Esophagus squamous epithelium (tissue), 5 donors: ENCODE measurements at regions not wholly inside any gene's neighbourhood (a gene's known extent, or its start where the extent isn't known, plus 50 kb on each side); places are given as distances from the start of the nearest gene placed in this dataset.

ENCODE experiments used
- DNase-seq: peaks from one replicate; lab custom pipeline; 2025; lab: John Stamatoyannopoulos, UW
- H3K27ac ChIP-seq, 4 donors: fragments of 200-600 bp; sonication (generic); one replicate each; pipeline ENCODE4 v1.5.1; 2016 to 2019; ENCODE audit warnings: mild to moderate bottlenecking in 1 of 4
- H3K27me3 ChIP-seq, 4 donors: fragments of 200-600 bp; sonication (generic); 1 replicate in 3 of 4; 2 replicates in 1 of 4; pipeline versions ENCODE4 v1.5.1 to v1.6.0; 2017 to 2021; ENCODE audit warnings: antibody characterized with exemption in 1 of 4
- H3K36me3 ChIP-seq, 3 donors: fragments of 200-600 bp; sonication (generic); one replicate each; pipeline ENCODE4 v1.5.1; 2016 to 2019
- H3K4me1 ChIP-seq, 3 donors: fragments of 200-600 bp; sonication (generic); one replicate each; pipeline ENCODE4 v1.5.1; 2017 to 2019
- H3K4me3 ChIP-seq, 4 donors: fragments of 200-600 bp; sonication (generic); 1 replicate in 3 of 4; 2 replicates in 1 of 4; pipeline ENCODE4 v1.5.1; 2016 to 2019; ENCODE audit warnings: mild to moderate bottlenecking in 2 of 4, moderate library complexity in 1 of 4
- H3K9me3 ChIP-seq, 3 donors: fragments of 200-600 bp; sonication (generic); one replicate each; pipeline ENCODE4 v1.5.1; 2016 to 2019
- POLR2A ChIP-seq, 4 donors: fragments of 450-650 bp; IDR thresholded peaks; one replicate each; pipeline ENCODE4 v1.6.1; 2017; ENCODE audit warnings: antibody characterized with exemption in 4 of 4, mild to moderate bottlenecking in 4 of 4, moderate library complexity in 3 of 4
- WGBS, 2 donors: methylation state at CpG; one replicate each; pipeline ENCODE4 v1.1.5; 2018; 5-methylcytosine and 5-hydroxymethylcytosine counted together
- intact Hi-C: fragments of 100-400 bp; cut with DNase I; formaldehyde crosslinking; loops from one replicate; pipeline ENCODE4 v1.15.0; 2022
- TF ChIP-seq, protein P1 (sequence below), 6 experiments: fragments of 450-650 bp in 4 of 6; fragments of 200-600 bp in 2 of 6; sonication (generic) in 2 of 6; IDR thresholded peaks; one replicate each; pipeline ENCODE4 v1.5.1; 2016 to 2019; ENCODE audit warnings: antibody characterized with exemption in 6 of 6, mild to moderate bottlenecking in 4 of 6, moderate library complexity in 4 of 6
- donor health status: DM: yes; HTN: yes; CAD: no.

- WGBS, 2 donors, result 75 to 83% methylated on average over 1 of the region's 1 CpG
- H3K4me3 ChIP-seq, result no peak overlapping the region
- no peaks in the 10 kb centered on the region for H3K36me3 ChIP-seq
- H3K27me3 ChIP-seq, result no peaks in the 10 kb centered on the region
- H3K9me3 ChIP-seq, result no peaks in the 10 kb centered on the region
- H3K4me1 ChIP-seq, result peaks cover 0 to 5% (median 0%) of the 10 kb centered on the region in 3 donors
- intact Hi-C loops, result no loop called here
- TF ChIP-seq, protein P1, sequence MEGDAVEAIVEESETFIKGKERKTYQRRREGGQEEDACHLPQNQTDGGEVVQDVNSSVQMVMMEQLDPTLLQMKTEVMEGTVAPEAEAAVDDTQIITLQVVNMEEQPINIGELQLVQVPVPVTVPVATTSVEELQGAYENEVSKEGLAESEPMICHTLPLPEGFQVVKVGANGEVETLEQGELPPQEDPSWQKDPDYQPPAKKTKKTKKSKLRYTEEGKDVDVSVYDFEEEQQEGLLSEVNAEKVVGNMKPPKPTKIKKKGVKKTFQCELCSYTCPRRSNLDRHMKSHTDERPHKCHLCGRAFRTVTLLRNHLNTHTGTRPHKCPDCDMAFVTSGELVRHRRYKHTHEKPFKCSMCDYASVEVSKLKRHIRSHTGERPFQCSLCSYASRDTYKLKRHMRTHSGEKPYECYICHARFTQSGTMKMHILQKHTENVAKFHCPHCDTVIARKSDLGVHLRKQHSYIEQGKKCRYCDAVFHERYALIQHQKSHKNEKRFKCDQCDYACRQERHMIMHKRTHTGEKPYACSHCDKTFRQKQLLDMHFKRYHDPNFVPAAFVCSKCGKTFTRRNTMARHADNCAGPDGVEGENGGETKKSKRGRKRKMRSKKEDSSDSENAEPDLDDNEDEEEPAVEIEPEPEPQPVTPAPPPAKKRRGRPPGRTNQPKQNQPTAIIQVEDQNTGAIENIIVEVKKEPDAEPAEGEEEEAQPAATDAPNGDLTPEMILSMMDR (IDR thresholded peaks at IDR 0.05), result no peak
- TF ChIP-seq POLR2A (IDR thresholded peaks at IDR 0.05), result no peak
- no peak for DNase-seq
- H3K27ac ChIP-seq, result no peak overlapping the region
These were observed 1065.4 kb downstream of the TAF11L14 start for GRCh38 chr5:18699681-18700080.

DNA sequence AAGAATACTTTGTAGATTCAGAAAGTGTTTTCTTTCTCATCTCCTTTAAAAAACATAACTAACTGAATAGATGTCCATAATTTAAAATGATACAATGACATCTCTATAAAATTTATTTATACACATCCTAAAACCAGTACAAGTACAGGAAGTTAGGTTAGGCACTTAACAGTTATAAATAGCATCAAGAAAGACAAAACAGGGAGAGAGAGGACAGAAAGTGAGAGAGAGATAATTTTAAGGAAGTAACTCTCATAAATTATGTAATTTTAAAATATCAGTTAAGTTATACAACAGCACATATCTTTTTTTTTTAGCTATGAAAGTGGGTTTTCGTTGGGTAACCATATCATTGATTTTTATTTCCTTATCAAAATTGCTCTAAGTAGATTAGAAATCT, 1068.6 kb downstream of the TAF11L14 start:
- no peak for DNase-seq
- peaks cover 0 to 5% (median 0%) of the 10 kb centered on the region in 3 donors for H3K4me1 ChIP-seq

DNA sequence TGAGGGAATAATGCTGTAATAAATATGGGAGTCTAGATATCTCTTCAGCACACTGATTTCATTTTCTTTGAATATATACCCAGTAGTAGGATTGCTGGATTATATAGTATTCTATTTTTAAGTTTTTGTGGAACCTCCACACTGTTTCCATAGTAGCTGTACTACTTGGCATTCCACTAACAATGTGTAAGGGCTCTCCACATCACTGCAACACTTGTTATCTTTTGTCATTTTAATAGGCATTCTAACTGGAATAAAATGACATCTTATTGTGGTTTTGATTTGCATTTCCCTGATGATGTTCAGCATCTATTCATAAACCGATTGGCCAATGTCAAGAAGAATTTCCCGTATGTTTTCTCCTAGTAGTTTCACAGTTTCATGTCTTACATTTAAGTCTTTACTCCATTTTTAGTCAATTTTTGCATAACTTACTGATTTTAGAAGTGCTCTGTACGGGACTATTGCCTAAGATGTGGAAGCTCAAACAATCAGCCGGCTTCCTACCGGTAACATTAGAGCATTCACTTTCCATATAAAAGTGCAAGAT, 1078.8 kb downstream of the TAF11L14 start:
- no peak for TF ChIP-seq POLR2A (IDR thresholded peaks at IDR 0.05)
- TF ChIP-seq, protein P1 (IDR thresholded peaks at IDR 0.05), result no peak
- no peak overlapping the region for H3K4me3 ChIP-seq
- no peaks in the 10 kb centered on the region for H3K27me3 ChIP-seq
- no peaks in the 10 kb centered on the region for H3K36me3 ChIP-seq
- intact Hi-C loops, result no loop called here
- no peak for DNase-seq
- H3K27ac ChIP-seq, result no peak overlapping the region
- H3K4me1 ChIP-seq, result no peaks in the 10 kb centered on the region
- WGBS, 2 donors, result 63 to 78% methylated on average over 5 of the region's 5 CpGs
- H3K9me3 ChIP-seq, result no peaks in the 10 kb centered on the region

More for the DNA sequence above, 1068.6 kb downstream of the TAF11L14 start:
- no peaks in the 10 kb centered on the region for H3K27me3 ChIP-seq
- no peak overlapping the region for H3K27ac ChIP-seq
- no peak overlapping the region for H3K4me3 ChIP-seq
- WGBS, 2 donors, result 36 to 44% methylated on average over 1 of the region's 1 CpG
- H3K36me3 ChIP-seq, result no peaks in the 10 kb centered on the region
- TF ChIP-seq, protein P1 (IDR thresholded peaks at IDR 0.05), result no peak
- TF ChIP-seq POLR2A (IDR thresholded peaks at IDR 0.05), result no peak
- no peaks in the 10 kb centered on the region for H3K9me3 ChIP-seq
- intact Hi-C loops, result no loop called here

- H3K9me3 ChIP-seq, result no peaks in the 10 kb centered on the region
- no peak overlapping the region for H3K4me3 ChIP-seq
- H3K36me3 ChIP-seq, result no peaks in the 10 kb centered on the region
- H3K27ac ChIP-seq, result no peak overlapping the region
- TF ChIP-seq POLR2A (IDR thresholded peaks at IDR 0.05), result no peak
- TF ChIP-seq, protein P1 (IDR thresholded peaks at IDR 0.05), result no peak
- WGBS, 2 donors, result 24 to 25% methylated on average over 1 of the region's 1 CpG
- no peaks in the 10 kb centered on the region for H3K27me3 ChIP-seq
- no peaks in the 10 kb centered on the region for H3K4me1 ChIP-seq
- no peak for DNase-seq
- intact Hi-C loops, result no loop called here
These were observed 1085.7 kb downstream of the TAF11L14 start for GRCh38 chr5:18720002-18720401.

- intact Hi-C loops, result no loop called here
- Histone ChIP-seq H3K36me3 (no peaks in the 10 kb centered on the region), H3K27me3 (no peaks in the 10 kb centered on the region), H3K9me3 (no peaks in the 10 kb centered on the region), H3K4me1 (no peaks in the 10 kb centered on the region), H3K4me3 (no peak overlapping the region), H3K27ac (no peak overlapping the region)
- WGBS, 2 donors, result 83 to 84% methylated on average over 13 of the region's 16 CpGs
- DNase-seq, result no peak
- TF ChIP-seq, protein P1 (IDR thresholded peaks at IDR 0.05), result no peak
- no peak for TF ChIP-seq POLR2A (IDR thresholded peaks at IDR 0.05)
These were observed 1098.6 kb downstream of the TAF11L14 start for GRCh38 chr5:18732556-18733479.
